HepG2 (cell line): ENCODE measurements at regions not wholly inside any gene's neighbourhood (a gene's known extent, or its start where the extent isn't known, plus 50 kb on each side); places are given as distances from the start of the nearest gene placed in this dataset.

Experiments
- CEBPG ChIP-seq: IDR thresholded peaks from 2 replicates; pipeline ENCODE4 v1.6.1; 2016
- EZH2 ChIP-seq: conservative IDR thresholded peaks from 2 replicates; pipeline ENCODE4 v1.6.1; 2012; ENCODE audit warnings: mild to moderate bottlenecking, low read depth, low read length, moderate library complexity
- FOXP4 ChIP-seq: sonication (generic); formaldehyde crosslinking; IDR thresholded peaks from 2 replicates; pipeline ENCODE4 v1.4.0; 2020; ENCODE audit warnings: missing genetic modification reagents
- MXI1 ChIP-seq: IDR thresholded peaks from 3 replicates; pipeline ENCODE4 v1.6.1; 2012; ENCODE audit warnings: low read depth, low read length, inconsistent platforms, borderline replicate concordance
- POLR2A ChIP-seq, 2 experiments: IDR thresholded peaks; 2 replicates each; pipeline ENCODE4 v1.6.1; 2011; ENCODE audit warnings: low read depth in 2 of 2, low read length in 2 of 2, mild to moderate bottlenecking in 1 of 2, moderate library complexity in 1 of 2; ENCODE audit not compliant: insufficient read depth in 1 of 2
- REPIN1 ChIP-seq: sonication (generic); formaldehyde crosslinking; IDR thresholded peaks from 2 replicates; pipeline ENCODE4 v1.8.0; 2022; ENCODE audit warnings: missing genetic modification reagents, low read depth, mild to moderate bottlenecking, borderline replicate concordance
- SSRP1 ChIP-seq: IDR thresholded peaks from 2 replicates; pipeline ENCODE4 v1.6.1; 2016; ENCODE audit warnings: control low read depth
- THYN1 ChIP-seq: sonication (generic); formaldehyde crosslinking; IDR thresholded peaks from 2 replicates; pipeline ENCODE4 v1.8.1; 2023; ENCODE audit warnings: low read depth, mild to moderate bottlenecking, moderate library complexity, missing genetic modification reagents, borderline replicate concordance
- U2AF2 ChIP-seq: fragments of 200-400 bp; formaldehyde crosslinking; IDR thresholded peaks from 2 replicates; pipeline ENCODE4 v1.6.1; 2017; ENCODE audit warnings: low read depth, mild to moderate bottlenecking, low read length
- UBTF ChIP-seq: sonication (generic); formaldehyde crosslinking; IDR thresholded peaks from 2 replicates; pipeline ENCODE4 v1.4.0; 2020; ENCODE audit warnings: mild to moderate bottlenecking, missing genetic modification reagents
- USF2 ChIP-seq, 2 experiments: sonication (generic) in 1 of 2; formaldehyde crosslinking in 1 of 2; IDR thresholded peaks; 2 replicates each; pipeline versions ENCODE4 v1.5.1 to v1.6.1; 2011 to 2020; ENCODE audit warnings: borderline replicate concordance in 1 of 2, low read depth in 1 of 2, low read length in 1 of 2, mild to moderate bottlenecking in 1 of 2, missing genetic modification reagents in 1 of 2, moderate library complexity in 1 of 2
- ZKSCAN1 ChIP-seq: fragments of 150-350 bp; IDR thresholded peaks from 2 replicates; pipeline ENCODE4 v1.6.1; 2014; ENCODE audit warnings: low read length
- ZNF10 ChIP-seq: sonication (generic); formaldehyde crosslinking; IDR thresholded peaks from 2 replicates; pipeline ENCODE4 v1.4.0; 2020; ENCODE audit warnings: mild to moderate bottlenecking, low read depth, missing genetic modification reagents, borderline replicate concordance

GRCh38 chr5:133839090-133839489 lies 129.3 kb downstream of the C5orf15 start:
- TF ChIP-seq U2AF2 (no peak), FOXP4 (CRISPR knock-in tag) (no peak), THYN1 (CRISPR knock-in tag) (no peak), EZH2 (no peak), ZKSCAN1 (no peak), REPIN1 (CRISPR knock-in tag) (no peak), SSRP1 (CRISPR knock-in tag) (no peak), USF2 (IDR thresholded peaks at IDR 0.05; ENCODE audit: low read depth, low read length) (no peak), USF2 (CRISPR knock-in tag; IDR thresholded peaks at IDR 0.05; ENCODE audit: borderline replicate concordance) (no peak), MXI1 (no peak), UBTF (CRISPR knock-in tag) (no peak), POLR2A (IDR thresholded peaks at IDR 0.05; ENCODE audit: insufficient read depth in 1 of 2, low read depth in 2 of 2, low read length in 2 of 2) (no peak), ZNF10 (CRISPR knock-in tag) (no peak), CEBPG (CRISPR knock-in tag) (no peak)
